ENCODE measurements at regions not wholly inside any gene's neighbourhood (a gene's known extent, or its start where the extent isn't known, plus 50 kb on each side); places are given as distances from the start of the nearest gene placed in this dataset.

DNA sequence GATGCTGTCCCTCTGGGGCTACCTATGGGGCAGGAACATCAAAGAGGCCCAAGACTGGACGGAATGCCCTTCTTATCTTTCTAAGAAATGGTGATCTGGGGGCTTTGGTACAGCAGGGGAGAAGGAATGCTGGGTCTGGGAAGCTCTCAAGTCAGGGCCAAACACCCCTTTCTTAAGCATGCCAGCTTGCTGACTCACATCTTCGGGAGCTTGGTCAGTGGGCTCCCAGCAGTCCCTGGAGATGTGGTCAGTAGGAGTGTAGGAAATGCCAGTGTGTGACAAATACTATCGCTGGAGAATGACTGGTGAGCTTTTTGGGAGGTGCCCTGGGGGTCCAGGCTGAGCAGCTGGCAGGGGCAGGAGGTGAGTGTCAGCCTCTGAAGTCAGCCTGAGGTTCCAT lies 105.0 kb upstream of the CDC42EP3 start:
- Histone ChIP-seq H3K9me3 (no peaks in the 10 kb centered on the region), H3K4me3 (no peak overlapping the region), H3K27me3 (no peaks in the 10 kb centered on the region), H3K4me1 (peaks cover 0 to 26% (median 7%) of the 10 kb centered on the region in 9 donors), H3K36me3 (no peaks in the 10 kb centered on the region), H3K27ac (no peak overlapping the region)
- TF ChIP-seq, protein P1, sequence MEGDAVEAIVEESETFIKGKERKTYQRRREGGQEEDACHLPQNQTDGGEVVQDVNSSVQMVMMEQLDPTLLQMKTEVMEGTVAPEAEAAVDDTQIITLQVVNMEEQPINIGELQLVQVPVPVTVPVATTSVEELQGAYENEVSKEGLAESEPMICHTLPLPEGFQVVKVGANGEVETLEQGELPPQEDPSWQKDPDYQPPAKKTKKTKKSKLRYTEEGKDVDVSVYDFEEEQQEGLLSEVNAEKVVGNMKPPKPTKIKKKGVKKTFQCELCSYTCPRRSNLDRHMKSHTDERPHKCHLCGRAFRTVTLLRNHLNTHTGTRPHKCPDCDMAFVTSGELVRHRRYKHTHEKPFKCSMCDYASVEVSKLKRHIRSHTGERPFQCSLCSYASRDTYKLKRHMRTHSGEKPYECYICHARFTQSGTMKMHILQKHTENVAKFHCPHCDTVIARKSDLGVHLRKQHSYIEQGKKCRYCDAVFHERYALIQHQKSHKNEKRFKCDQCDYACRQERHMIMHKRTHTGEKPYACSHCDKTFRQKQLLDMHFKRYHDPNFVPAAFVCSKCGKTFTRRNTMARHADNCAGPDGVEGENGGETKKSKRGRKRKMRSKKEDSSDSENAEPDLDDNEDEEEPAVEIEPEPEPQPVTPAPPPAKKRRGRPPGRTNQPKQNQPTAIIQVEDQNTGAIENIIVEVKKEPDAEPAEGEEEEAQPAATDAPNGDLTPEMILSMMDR (IDR thresholded peaks at IDR 0.05): no peak
- 69 to 91% methylated on average over 3 of the region's 3 CpGs for WGBS, 2 donors
- no peak for ATAC-seq
- intact Hi-C loops (cut with DNase I): no loop called here
- no peak for DNase-seq

DNA sequence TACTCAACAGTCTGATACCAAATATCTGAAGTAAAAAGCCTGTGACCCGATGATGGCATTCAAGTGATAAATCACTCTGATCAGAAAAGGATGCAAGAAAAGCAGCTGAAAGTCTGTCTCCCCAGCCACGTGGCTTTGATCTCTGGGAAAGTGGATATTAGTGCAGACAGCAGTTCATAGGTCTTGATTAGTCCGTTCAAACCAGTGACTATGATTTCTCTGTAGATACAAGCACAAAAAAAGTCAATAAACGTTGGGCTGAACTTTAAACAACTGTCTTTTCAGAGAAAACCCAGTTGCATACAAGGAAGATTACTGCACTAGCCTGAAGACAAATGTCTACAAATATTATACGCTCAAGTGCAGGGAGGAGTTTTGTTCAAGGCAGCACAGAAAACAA lies 107.7 kb upstream of the CDC42EP3 start:
- 80 to 83% methylated on average over 5 of the region's 5 CpGs for WGBS, 2 donors
- DNase-seq (no peak), ATAC-seq (no peak)
- TF ChIP-seq, protein P1 (IDR thresholded peaks at IDR 0.05): no peak
- no peaks in the 10 kb centered on the region for H3K27me3 ChIP-seq
- no peaks in the 10 kb centered on the region for H3K36me3 ChIP-seq
- no peak overlapping the region for H3K4me3 ChIP-seq
- no peak overlapping the region for H3K27ac ChIP-seq
- peaks cover 0 to 26% (median 7%) of the 10 kb centered on the region in 9 donors for H3K4me1 ChIP-seq
- intact Hi-C loops (cut with DNase I): no loop called here
- H3K9me3 ChIP-seq: no peaks in the 10 kb centered on the region

DNA sequence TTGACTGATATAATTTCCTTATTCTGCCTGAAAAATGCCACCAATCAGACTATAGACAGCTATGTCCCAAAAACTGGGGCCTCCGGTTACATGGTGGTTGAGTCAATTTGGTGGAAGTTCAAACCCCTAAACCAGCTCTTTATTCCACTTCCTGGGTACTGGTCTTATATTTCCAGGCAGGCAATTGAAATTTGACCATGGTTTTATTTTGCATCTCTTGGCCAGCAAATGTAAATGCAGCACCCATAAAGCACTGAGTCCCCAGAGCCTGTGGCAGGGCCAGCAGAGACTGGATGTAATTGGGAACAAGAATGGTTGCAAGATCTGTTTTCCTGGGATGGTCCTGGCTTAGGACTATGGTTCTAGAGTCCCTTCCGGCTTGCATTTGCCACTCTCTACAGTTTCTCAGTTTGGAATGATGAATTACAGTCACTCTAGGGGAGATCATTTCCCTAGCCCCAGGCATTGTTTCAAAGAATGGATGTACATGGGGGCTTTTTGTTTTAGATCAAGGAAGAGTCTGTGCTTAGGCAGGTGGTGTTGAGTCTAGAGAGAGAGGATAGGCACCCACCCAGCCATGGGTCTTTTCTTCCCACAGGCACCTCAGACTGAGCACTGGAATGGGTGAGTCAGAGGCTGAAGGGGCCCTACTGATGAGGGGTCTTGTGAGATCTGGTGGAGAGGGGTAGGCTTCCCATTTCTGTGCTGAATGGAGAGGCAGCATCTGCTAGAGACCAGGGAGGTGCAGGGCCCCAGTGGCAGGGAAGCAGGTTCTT lies 108.4 kb upstream of the CDC42EP3 start:
- H3K27me3 ChIP-seq: no peaks in the 10 kb centered on the region
- H3K4me1 ChIP-seq: peaks cover 0 to 26% (median 7%) of the 10 kb centered on the region in 9 donors
- DNase-seq: no peak
- no peak overlapping the region for H3K4me3 ChIP-seq
- no peaks in the 10 kb centered on the region for H3K9me3 ChIP-seq
- ATAC-seq: no peak
- H3K36me3 ChIP-seq: no peaks in the 10 kb centered on the region
- TF ChIP-seq, protein P1 (IDR thresholded peaks at IDR 0.05): no peak
- intact Hi-C loops (cut with DNase I): no loop called here
- no peak overlapping the region for H3K27ac ChIP-seq
- WGBS, 2 donors: 97% methylated on average over 2 of the region's 2 CpGs

DNA sequence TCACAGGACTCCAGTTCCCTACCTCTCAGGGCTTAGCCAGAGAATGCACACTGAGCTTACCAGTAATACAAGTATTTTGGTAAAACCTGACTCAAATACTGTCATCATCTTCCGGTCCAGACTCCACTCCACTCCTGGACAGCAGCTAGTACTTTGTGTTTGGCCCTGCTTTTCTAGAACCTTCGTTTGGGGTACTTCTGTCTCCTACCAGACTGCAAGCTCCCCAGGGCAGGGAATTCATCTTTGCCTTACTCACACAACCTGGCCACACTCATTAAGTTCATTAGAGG lies 108.9 kb upstream of the CDC42EP3 start:
- H3K27me3 ChIP-seq: no peaks in the 10 kb centered on the region
- TF ChIP-seq, protein P1 (IDR thresholded peaks at IDR 0.05): no peak
- DNase-seq (no peak), ATAC-seq (no peak)
- H3K36me3 ChIP-seq: no peaks in the 10 kb centered on the region
- peaks cover 0 to 23% (median 7%) of the 10 kb centered on the region in 9 donors for H3K4me1 ChIP-seq
- H3K9me3 ChIP-seq: no peaks in the 10 kb centered on the region
- H3K27ac ChIP-seq: no peak overlapping the region
- H3K4me3 ChIP-seq: no peak overlapping the region
- 84 to 89% methylated on average over 2 of the region's 2 CpGs for WGBS, 2 donors
- intact Hi-C loops (cut with DNase I): no loop called here

Measured in heart right ventricle (tissue), 16 donors.